Panc1 (cell line): ENCODE measurements at regions not wholly inside any gene's neighbourhood (a gene's known extent, or its start where the extent isn't known, plus 50 kb on each side); places are given as distances from the start of the nearest gene placed in this dataset.

Experiments
- ATAC-seq: fragments of 200-7000 bp; cut with Tn5 transposase; 2 replicates; pipeline ENCODE4 v1.9.1; 2020; ENCODE audit warnings: mild to moderate bottlenecking, moderate library complexity
- BruUV-seq: library from RNA; stranded (reverse); fragments of 400-500 nt; replicated peaks from 2 replicates; lab custom pipeline; 2021; lab: Mats Ljungman, UMichigan
- CTCF ChIA-PET: fragments of 300-600 bp; sonication (Branson Sonifier 250); formaldehyde crosslinking; loops from one replicate; lab custom pipeline; 2022; ENCODE audit warnings: antibody characterized with exemption; lab: Charles Lee
- POLR2A ChIA-PET: fragments of 300-600 bp; sonication (Branson Sonifier 250); formaldehyde crosslinking; loops from one replicate; lab custom pipeline; 2022; ENCODE audit warnings: antibody characterized with exemption; lab: Charles Lee
- DNase-seq: peaks from one replicate; pipeline ENCODE4 v3.0.0-alpha.2; 2010; ENCODE audit warnings: low read depth, low spot score
- H3K27ac ChIP-seq: 2 replicates; pipeline ENCODE4 v1.5.1; 2011; ENCODE audit warnings: mild to moderate bottlenecking, low read length, inconsistent platforms
- H3K27me3 ChIP-seq: fragments of 200-500 bp; sonication (Bioruptor generic); 2 replicates; pipeline ENCODE4 v1.6.0; 2014; ENCODE audit warnings: low read length, inconsistent platforms; ENCODE audit not compliant: control insufficient read depth, insufficient read depth
- H3K36me3 ChIP-seq: fragments of 200-500 bp; sonication (Bioruptor generic); 2 replicates; pipeline ENCODE4 v1.5.1; 2014; ENCODE audit warnings: inconsistent platforms, mild to moderate bottlenecking, low read length, moderate library complexity; ENCODE audit not compliant: control insufficient read depth, insufficient read depth
- H3K4me1 ChIP-seq: 2 replicates; pipeline ENCODE4 v1.5.1; 2011; ENCODE audit warnings: inconsistent platforms, mild to moderate bottlenecking, low read length, moderate library complexity; ENCODE audit not compliant: control insufficient read depth, insufficient read depth
- H3K4me3 ChIP-seq, 2 experiments: 2 replicates each; pipeline ENCODE4 v1.5.1; 2011 to 2012; ENCODE audit warnings: low read depth in 2 of 2, low read length in 2 of 2, mild to moderate bottlenecking in 2 of 2, inconsistent platforms in 1 of 2, moderate library complexity in 1 of 2
- H3K9me3 ChIP-seq: fragments of 200-500 bp; sonication (Bioruptor generic); 2 replicates; pipeline ENCODE4 v1.5.1; 2014; ENCODE audit warnings: low read depth, mild to moderate bottlenecking, inconsistent platforms, low read length, moderate library complexity; ENCODE audit not compliant: control insufficient read depth, insufficient read depth
- POLR2AphosphoS5 ChIP-seq: IDR thresholded peaks from 2 replicates; pipeline ENCODE4 v1.6.1; 2012; ENCODE audit warnings: mild to moderate bottlenecking, low read depth, low read length, moderate library complexity
- SIN3A ChIP-seq: IDR thresholded peaks from 2 replicates; pipeline ENCODE4 v1.6.1; 2012; ENCODE audit warnings: low read depth, mild to moderate bottlenecking, low read length, moderate library complexity, borderline replicate concordance; ENCODE audit not compliant: insufficient read depth
- TCF7L2 ChIP-seq: IDR thresholded peaks from 2 replicates; pipeline ENCODE4 v1.6.1; 2011; ENCODE audit warnings: mild to moderate bottlenecking, low read depth, low read length, inconsistent platforms
- in situ Hi-C: cut with HindIII; loops from 2 replicates; pipeline ENCODE4 v1.10.0; 2016; ENCODE audit warnings: low sequenced_read_pairs, low pct_unique_long_range_greater_than_20kb
- intact Hi-C: fragments of 100-400 bp; cut with micrococcal nuclease; formaldehyde crosslinking; loops from one replicate; pipeline ENCODE4 v1.10.0; 2022; ENCODE audit not compliant: unreplicated experiment
- TF ChIP-seq, protein P1 (sequence below): fragments of 450-650 bp; IDR thresholded peaks from 2 replicates; pipeline ENCODE4 v1.5.1; 2017; ENCODE audit warnings: mild to moderate bottlenecking
- TF ChIP-seq, protein P2 (sequence below), 2 experiments: IDR thresholded peaks; 2 replicates each; pipeline ENCODE4 v1.6.1; 2011 to 2012; ENCODE audit warnings: low read depth in 2 of 2, control low read depth in 1 of 2, low read length in 1 of 2, mild to moderate bottlenecking in 1 of 2, moderate library complexity in 1 of 2; ENCODE audit not compliant: insufficient read depth in 1 of 2

DNA sequence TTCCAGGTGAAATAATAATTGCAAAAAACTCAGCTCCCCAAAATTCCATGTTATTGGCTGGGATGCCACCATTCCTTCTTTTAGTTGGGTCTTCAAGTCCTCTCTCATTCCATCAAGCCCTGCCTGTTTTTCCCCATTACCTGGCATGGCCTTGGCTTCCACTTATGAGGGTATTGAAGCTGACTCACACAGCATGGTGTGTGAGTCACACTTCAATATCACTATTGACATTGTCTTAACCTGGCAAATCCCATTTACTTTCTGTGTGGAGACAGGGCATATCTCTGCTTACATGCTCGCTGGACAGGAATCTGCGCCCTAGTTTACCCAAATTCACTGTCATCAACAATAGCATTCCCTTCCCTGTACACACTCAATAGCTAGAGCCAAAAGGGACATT lies 1806.8 kb downstream of the BRINP3 start:
- H3K9me3 ChIP-seq = no peaks in the 10 kb centered on the region
- no peaks in the 10 kb centered on the region for H3K27me3 ChIP-seq
- in situ Hi-C loops = no loop called here
- no peak overlapping the region for H3K27ac ChIP-seq
- intact Hi-C loops = no loop called here
- no TSS peak for BruUV-seq
- no peaks in the 10 kb centered on the region for H3K36me3 ChIP-seq
- POLR2A ChIA-PET = no interaction called here
- no peaks in the 10 kb centered on the region for H3K4me1 ChIP-seq
- TF ChIP-seq SIN3A (no peak), TCF7L2 (no peak), POLR2AphosphoS5 (no peak)
- TF ChIP-seq, protein P1, sequence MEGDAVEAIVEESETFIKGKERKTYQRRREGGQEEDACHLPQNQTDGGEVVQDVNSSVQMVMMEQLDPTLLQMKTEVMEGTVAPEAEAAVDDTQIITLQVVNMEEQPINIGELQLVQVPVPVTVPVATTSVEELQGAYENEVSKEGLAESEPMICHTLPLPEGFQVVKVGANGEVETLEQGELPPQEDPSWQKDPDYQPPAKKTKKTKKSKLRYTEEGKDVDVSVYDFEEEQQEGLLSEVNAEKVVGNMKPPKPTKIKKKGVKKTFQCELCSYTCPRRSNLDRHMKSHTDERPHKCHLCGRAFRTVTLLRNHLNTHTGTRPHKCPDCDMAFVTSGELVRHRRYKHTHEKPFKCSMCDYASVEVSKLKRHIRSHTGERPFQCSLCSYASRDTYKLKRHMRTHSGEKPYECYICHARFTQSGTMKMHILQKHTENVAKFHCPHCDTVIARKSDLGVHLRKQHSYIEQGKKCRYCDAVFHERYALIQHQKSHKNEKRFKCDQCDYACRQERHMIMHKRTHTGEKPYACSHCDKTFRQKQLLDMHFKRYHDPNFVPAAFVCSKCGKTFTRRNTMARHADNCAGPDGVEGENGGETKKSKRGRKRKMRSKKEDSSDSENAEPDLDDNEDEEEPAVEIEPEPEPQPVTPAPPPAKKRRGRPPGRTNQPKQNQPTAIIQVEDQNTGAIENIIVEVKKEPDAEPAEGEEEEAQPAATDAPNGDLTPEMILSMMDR = no peak
- TF ChIP-seq, protein P2, sequence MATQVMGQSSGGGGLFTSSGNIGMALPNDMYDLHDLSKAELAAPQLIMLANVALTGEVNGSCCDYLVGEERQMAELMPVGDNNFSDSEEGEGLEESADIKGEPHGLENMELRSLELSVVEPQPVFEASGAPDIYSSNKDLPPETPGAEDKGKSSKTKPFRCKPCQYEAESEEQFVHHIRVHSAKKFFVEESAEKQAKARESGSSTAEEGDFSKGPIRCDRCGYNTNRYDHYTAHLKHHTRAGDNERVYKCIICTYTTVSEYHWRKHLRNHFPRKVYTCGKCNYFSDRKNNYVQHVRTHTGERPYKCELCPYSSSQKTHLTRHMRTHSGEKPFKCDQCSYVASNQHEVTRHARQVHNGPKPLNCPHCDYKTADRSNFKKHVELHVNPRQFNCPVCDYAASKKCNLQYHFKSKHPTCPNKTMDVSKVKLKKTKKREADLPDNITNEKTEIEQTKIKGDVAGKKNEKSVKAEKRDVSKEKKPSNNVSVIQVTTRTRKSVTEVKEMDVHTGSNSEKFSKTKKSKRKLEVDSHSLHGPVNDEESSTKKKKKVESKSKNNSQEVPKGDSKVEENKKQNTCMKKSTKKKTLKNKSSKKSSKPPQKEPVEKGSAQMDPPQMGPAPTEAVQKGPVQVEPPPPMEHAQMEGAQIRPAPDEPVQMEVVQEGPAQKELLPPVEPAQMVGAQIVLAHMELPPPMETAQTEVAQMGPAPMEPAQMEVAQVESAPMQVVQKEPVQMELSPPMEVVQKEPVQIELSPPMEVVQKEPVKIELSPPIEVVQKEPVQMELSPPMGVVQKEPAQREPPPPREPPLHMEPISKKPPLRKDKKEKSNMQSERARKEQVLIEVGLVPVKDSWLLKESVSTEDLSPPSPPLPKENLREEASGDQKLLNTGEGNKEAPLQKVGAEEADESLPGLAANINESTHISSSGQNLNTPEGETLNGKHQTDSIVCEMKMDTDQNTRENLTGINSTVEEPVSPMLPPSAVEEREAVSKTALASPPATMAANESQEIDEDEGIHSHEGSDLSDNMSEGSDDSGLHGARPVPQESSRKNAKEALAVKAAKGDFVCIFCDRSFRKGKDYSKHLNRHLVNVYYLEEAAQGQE (IDR thresholded peaks at IDR 0.05; ENCODE audit: insufficient read depth in 1 of 2, low read depth in 2 of 2, low read length in 1 of 2) = no peak
- no peak overlapping the region for H3K4me3 ChIP-seq
- CTCF ChIA-PET = no interaction called here
- ATAC-seq = no peak
- DNase-seq = no peak

DNA sequence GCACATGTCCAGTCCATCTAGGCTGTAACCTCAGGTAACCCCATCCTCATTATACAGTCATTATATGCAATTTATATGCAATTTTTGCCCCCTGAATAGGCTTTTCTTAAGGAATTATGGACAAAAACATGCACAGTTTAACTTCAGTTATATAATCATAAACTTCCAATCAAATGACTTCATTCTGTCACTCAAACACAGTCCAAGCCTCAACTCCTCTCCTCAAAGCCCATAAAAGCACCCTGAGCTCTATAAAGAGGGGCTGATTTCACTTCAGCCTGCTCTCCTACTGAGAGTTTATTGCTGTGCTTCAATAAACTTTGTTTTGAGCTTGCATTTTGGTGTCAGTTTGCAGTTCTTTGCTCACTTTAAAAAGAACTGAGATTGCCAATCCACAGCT lies 1805.5 kb downstream of the BRINP3 start:
- CTCF ChIA-PET = no interaction called here
- Histone ChIP-seq H3K27me3 (no peaks in the 10 kb centered on the region), H3K4me1 (no peaks in the 10 kb centered on the region; the same call in 1 of the 2 replicates), H3K9me3 (no peaks in the 10 kb centered on the region), H3K27ac (no peak overlapping the region), H3K36me3 (no peaks in the 10 kb centered on the region), H3K4me3 (no peak overlapping the region)
- ATAC-seq = no peak
- BruUV-seq = no TSS peak
- in situ Hi-C loops (no loop called here), intact Hi-C loops (no loop called here)
- POLR2A ChIA-PET = no interaction called here
- TF ChIP-seq, protein P1 = no peak
- TF ChIP-seq, protein P2 (IDR thresholded peaks at IDR 0.05; ENCODE audit: insufficient read depth in 1 of 2, low read depth in 2 of 2, low read length in 1 of 2) = no peak
- TF ChIP-seq TCF7L2 = no peak
- no peak for TF ChIP-seq SIN3A
- TF ChIP-seq POLR2AphosphoS5 = no peak
- no peak for DNase-seq
